ENCODE measurements at regions not wholly inside any gene's neighbourhood (a gene's known extent, or its start where the extent isn't known, plus 50 kb on each side); places are given as distances from the start of the nearest gene placed in this dataset.

- no peak overlapping the region for H3K4ac ChIP-seq (ENCODE audit: low read depth, low read length)
- ATAC-seq (ENCODE audit: low read depth) (no peak), DNase-seq (no peak)
- no peak overlapping the region for H3K23ac ChIP-seq (ENCODE audit: low read depth, low read length)
- in situ Hi-C loops (cut with MboI; ENCODE audit: low sequenced_read_pairs) (no loop called here), intact Hi-C loops (cut with micrococcal nuclease) (no loop called here), dilution Hi-C loops (cut with HindIII; ENCODE audit: low sequenced_read_pairs, unreplicated experiment) (no loop called here)
- no peak overlapping the region for H3K18ac ChIP-seq (ENCODE audit: low read depth, low read length)
- TF ChIP-seq POLR2A (IDR thresholded peaks at IDR 0.05; ENCODE audit: low read depth, low read length) (no peak), RCOR1 (IDR thresholded peaks at IDR 0.05; ENCODE audit: insufficient replicate concordance, low read length) (no peak), MAZ (IDR thresholded peaks at IDR 0.05; ENCODE audit: borderline replicate concordance, low read depth, low read length) (no peak), FOS (IDR thresholded peaks at IDR 0.05; ENCODE audit: low read depth, low read length) (no peak), CHD1 (IDR thresholded peaks at IDR 0.05; ENCODE audit: low read depth, low read length) (no peak), BHLHE40 (IDR thresholded peaks at IDR 0.05; ENCODE audit: low read depth, low read length) (no peak)
- no TSS peak for BruUV-seq (replicated peaks)
- no peak overlapping the region for H2AFZ ChIP-seq (replicated peaks; ENCODE audit: low read length, poor library complexity)
- no peak overlapping the region for H2BK120ac ChIP-seq (ENCODE audit: low read depth, low read length)
- ChIA-PET POLR2A (ENCODE audit: unreplicated experiment) (no interaction called here), CTCF (no interaction called here)
- H2BK20ac ChIP-seq (ENCODE audit: low read depth, low read length) = no peak overlapping the region
- no peak overlapping the region for H3K56ac ChIP-seq (ENCODE audit: extremely low read depth, insufficient read depth, low read length)
- H4K5ac ChIP-seq (ENCODE audit: low read depth, low read length) = no peak overlapping the region
- no peaks in the 10 kb centered on the region for H3K4me1 ChIP-seq (ENCODE audit: control insufficient read depth, insufficient read depth, low read length)
- H2AK5ac ChIP-seq (ENCODE audit: low read depth, low read length) = no peak overlapping the region
- WGBS, 2 experiments (ENCODE audit: extremely low coverage in 2 of 2, insufficient read length in 1 of 2) = 53% methylated on average over 4 of the region's 6 CpGs; no CpG with 5 or more reads in 1 of the 2 experiments
- H3K14ac ChIP-seq (replicated peaks; ENCODE audit: low read depth, low read length) = no peak overlapping the region
- H4K91ac ChIP-seq (ENCODE audit: insufficient read depth, low read depth, low read length) = no peak overlapping the region
- no peaks in the 10 kb centered on the region for H4K20me1 ChIP-seq (ENCODE audit: insufficient read depth, low read length)
- H2BK15ac ChIP-seq (ENCODE audit: low read depth, low read length) = no peak overlapping the region
- H3K9ac ChIP-seq (ENCODE audit: low read depth, low read length) = no peak overlapping the region
- no peak overlapping the region for H3K27ac ChIP-seq (ENCODE audit: insufficient read depth, low read length)
- H4K8ac ChIP-seq (ENCODE audit: low read depth in 2 of 2, low read length in 2 of 2) = no peak overlapping the region
- H3K79me1 ChIP-seq (ENCODE audit: low read depth in 1 of 2, low read length in 2 of 2) = no peaks in the 10 kb centered on the region
- H2AK9ac ChIP-seq (replicated peaks; ENCODE audit: low read depth, low read length, poor library complexity) = no peak overlapping the region
- no peaks in the 10 kb centered on the region for H3K36me3 ChIP-seq (ENCODE audit: control insufficient read depth, insufficient read depth, low read length)
- H3K4me3 ChIP-seq (ENCODE audit: insufficient read depth, low read depth, low read length) = no peak overlapping the region
- H3K4me2 ChIP-seq (ENCODE audit: low read depth, low read length) = no peak overlapping the region
- no peaks in the 10 kb centered on the region for H3K9me1 ChIP-seq (ENCODE audit: insufficient read depth, low read length)
- no peaks in the 10 kb centered on the region for H3K9me3 ChIP-seq (ENCODE audit: control insufficient read depth, insufficient read depth, low read length)
- H2BK5ac ChIP-seq (ENCODE audit: low read depth, low read length, poor library complexity, severe bottlenecking) = no peak overlapping the region
- peaks cover 53% of the 10 kb centered on the region for H3K27me3 ChIP-seq (ENCODE audit: control insufficient read depth, insufficient read depth, low read length)
These were observed 258.4 kb downstream of the BCOR start for GRCh38 chrX:39839371-39839770.

Data from IMR-90 (cell line).